Activated CD8-positive, alpha-beta T cell treated with anti-CD3 and anti-CD28 coated beads, Interleukin-2, amount 10 ng/mL, durations not matched to agents 7 days and 5 days (primary cell): ENCODE measurements at regions not wholly inside any gene's neighbourhood (a gene's known extent, or its start where the extent isn't known, plus 50 kb on each side); places are given as distances from the start of the nearest gene placed in this dataset.

Experiments used
- ATAC-seq: fragments of 150-1000 bp; cut with Tn5 transposase; one replicate; pipeline ENCODE4 v1.10.0; 2021; ENCODE audit warnings: moderate library complexity
- CTCF ChIA-PET: fragments of 350-600 bp; sonication (Branson Sonifier 250); formaldehyde crosslinking; loops from one replicate; lab custom pipeline; 2021; ENCODE audit warnings: antibody characterized with exemption; lab: Charles Lee
- POLR2A ChIA-PET: fragments of 350-600 bp; sonication (Branson Sonifier 250); formaldehyde crosslinking; loops from one replicate; lab custom pipeline; 2021; ENCODE audit warnings: antibody characterized with exemption; lab: Charles Lee
- DNase-seq: peaks from one replicate; pipeline ENCODE4 v3.0.0-alpha.2; 2020
- H3K27ac Mint-ChIP-seq: one replicate; pipeline ENCODE4 v1.8.0; 2021; ENCODE audit warnings: mild to moderate bottlenecking, mixed read lengths
- H3K27me3 Mint-ChIP-seq: one replicate; pipeline ENCODE4 v1.8.0; 2021; ENCODE audit warnings: low read depth, mixed read lengths
- H3K36me3 Mint-ChIP-seq: one replicate; pipeline ENCODE4 v1.8.0; 2021; ENCODE audit warnings: low read depth, mixed read lengths
- H3K4me1 Mint-ChIP-seq: one replicate; pipeline ENCODE4 v1.8.0; 2021; ENCODE audit warnings: low read depth, mixed read lengths
- H3K4me3 Mint-ChIP-seq: one replicate; pipeline ENCODE4 v1.8.0; 2021; ENCODE audit warnings: mild to moderate bottlenecking, mixed read lengths
- H3K9me3 Mint-ChIP-seq: one replicate; pipeline ENCODE4 v1.8.0; 2022; ENCODE audit warnings: mixed read lengths; ENCODE audit not compliant: insufficient read depth

DNA sequence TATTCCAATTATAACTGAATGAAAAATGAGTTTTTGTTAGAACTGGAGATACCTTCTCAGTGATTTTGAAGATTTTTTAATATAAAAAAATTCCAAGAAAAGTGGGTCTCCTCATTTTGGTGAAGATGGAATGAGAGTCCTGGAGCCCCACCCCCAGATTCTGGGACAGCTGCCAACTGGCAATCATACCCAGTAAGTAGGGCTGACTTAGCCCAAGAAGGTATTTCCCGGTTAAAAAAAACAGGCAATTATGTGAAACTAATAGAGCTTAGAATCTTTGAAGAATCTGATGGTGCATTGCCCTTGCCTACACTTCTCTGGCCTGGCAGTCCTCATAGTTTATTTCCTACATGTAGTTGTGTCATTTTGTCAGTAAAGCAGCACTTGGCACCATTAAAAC lies 52.8 kb upstream of the VWDE start:
- no peaks in the 10 kb centered on the region for H3K4me1 Mint-ChIP-seq
- DNase-seq, result no peak
- CTCF ChIA-PET, result interaction anchor here (0.8 to 3.6 kb wide), 2 partner anchors 23 to 38 kb away, joined by 4 to 29 read pairs; no protein-coding TSS in a partner anchor

DNA sequence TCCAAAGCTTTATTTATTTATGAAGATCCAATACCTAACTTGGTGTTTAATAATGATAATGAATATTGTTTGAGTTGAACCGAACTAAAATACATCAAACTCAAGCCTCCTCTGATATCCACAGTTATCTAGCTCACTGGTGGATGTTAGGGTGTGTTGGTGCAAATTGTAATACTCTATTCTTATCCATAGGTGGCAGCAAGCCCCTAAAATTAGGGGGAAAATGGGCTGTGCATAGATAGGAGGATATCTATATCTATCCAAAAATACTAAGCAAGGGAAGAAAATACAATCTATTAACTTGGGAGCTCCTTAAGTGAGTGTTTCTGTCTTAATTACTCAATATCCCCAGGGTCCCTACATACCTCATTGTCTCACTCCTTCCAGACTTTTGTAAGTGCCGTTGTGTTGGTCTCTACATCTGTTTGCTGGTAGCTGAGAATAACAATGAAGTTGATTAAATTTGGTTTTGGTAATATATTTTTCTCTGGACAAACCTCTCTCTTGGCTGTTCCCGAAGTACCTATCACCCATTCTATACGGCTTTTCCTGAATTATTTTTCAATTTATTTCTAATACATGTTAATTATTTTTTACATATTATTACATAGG lies 55.0 kb upstream of the VWDE start:
- Mint-ChIP-seq H3K9me3 (no peaks in the 10 kb centered on the region), H3K4me1 (no peaks in the 10 kb centered on the region), H3K36me3 (no peaks in the 10 kb centered on the region), H3K27me3 (no peaks in the 10 kb centered on the region), H3K4me3 (no peak overlapping the region), H3K27ac (no peak overlapping the region)
- ChIA-PET POLR2A (no interaction called here), CTCF (interaction anchor here (0.5 to 3.6 kb wide), 29 partner anchors 8 to 397 kb away, joined by 3 to 63 read pairs (median 4); a partner anchor contains a TSS)
- DNase-seq (peak; percentile 23), ATAC-seq (peak; percentile 90)

More for the DNA sequence above, 52.8 kb upstream of the VWDE start:
- H3K36me3 Mint-ChIP-seq, result no peaks in the 10 kb centered on the region
- ATAC-seq, result no peak
- no peak overlapping the region for H3K4me3 Mint-ChIP-seq
- H3K27me3 Mint-ChIP-seq, result no peaks in the 10 kb centered on the region
- no peaks in the 10 kb centered on the region for H3K9me3 Mint-ChIP-seq
- no peak overlapping the region for H3K27ac Mint-ChIP-seq
- POLR2A ChIA-PET, result no interaction called here

DNA sequence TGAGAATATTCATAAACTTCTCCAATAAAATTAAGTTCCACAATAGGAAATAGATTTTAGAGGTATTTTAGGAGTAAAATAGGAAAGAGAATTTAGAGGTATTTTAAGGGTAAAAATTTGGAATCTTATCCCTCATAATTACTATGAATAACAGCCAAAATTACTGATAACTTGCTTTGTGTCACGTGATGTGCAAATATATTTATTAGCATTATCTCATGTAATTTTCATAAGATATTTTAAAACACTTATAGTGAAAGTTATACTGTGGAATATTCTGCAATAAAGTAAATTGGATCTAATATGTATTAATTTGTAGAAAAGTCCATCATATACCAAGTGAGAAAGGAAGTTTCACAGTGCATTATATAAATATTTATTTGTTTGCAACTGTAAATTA lies 64.2 kb upstream of the VWDE start:
- Mint-ChIP-seq H3K27me3 (no peaks in the 10 kb centered on the region), H3K27ac (no peak overlapping the region), H3K4me1 (no peaks in the 10 kb centered on the region), H3K9me3 (no peaks in the 10 kb centered on the region), H3K36me3 (no peaks in the 10 kb centered on the region), H3K4me3 (no peak overlapping the region)
- ChIA-PET CTCF (no interaction called here), POLR2A (no interaction called here)
- no peak for DNase-seq
- no peak for ATAC-seq

DNA sequence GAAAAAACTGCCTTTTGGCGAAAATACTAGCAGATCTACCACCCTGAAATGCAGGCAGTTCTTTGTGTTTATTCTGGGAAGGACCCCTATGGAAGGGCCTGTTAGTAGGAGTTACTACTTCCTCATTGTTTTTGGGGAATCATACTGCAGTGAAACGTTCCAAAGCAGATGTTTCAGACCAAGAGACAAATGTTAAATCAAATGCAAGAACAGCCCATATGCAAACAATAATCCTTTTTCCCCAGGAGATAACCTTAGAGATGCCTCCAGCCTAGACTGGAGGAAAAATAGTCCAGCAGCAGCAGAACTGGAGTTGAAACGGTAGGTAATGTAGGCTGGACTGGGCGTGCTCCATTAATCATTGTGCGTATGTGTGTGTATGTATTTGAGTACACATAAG lies 65.9 kb upstream of the VWDE start:
- no peaks in the 10 kb centered on the region for H3K27me3 Mint-ChIP-seq
- no peak for ATAC-seq
- ChIA-PET CTCF (interaction anchor here (1.6 kb wide), 1 partner anchor 11 kb away, joined by 3 read pairs; no protein-coding TSS in a partner anchor), POLR2A (no interaction called here)
- H3K27ac Mint-ChIP-seq, result no peak overlapping the region
- H3K9me3 Mint-ChIP-seq, result no peaks in the 10 kb centered on the region
- H3K4me3 Mint-ChIP-seq, result no peak overlapping the region
- H3K4me1 Mint-ChIP-seq, result no peaks in the 10 kb centered on the region
- H3K36me3 Mint-ChIP-seq, result no peaks in the 10 kb centered on the region
- no peak for DNase-seq

DNA sequence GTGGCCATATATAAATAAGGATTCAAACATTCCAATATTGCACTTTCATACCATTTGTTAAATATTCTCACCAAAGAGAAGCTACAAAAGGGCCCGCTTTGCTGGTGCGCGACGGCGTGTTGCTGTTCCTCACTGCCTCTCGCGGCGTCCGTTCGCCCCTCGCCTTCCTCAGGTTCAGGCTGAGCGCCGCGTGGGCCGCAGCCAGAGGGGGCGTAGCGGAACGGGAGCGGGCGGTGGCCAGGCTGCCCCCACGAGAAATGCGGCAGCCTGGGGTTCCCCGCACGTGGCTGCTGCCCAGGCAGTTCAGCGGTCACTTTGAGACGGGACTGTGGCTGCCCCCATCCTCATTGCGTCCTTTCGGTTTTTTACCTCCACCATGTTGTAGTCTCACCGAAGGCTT lies 67.3 kb upstream of the VWDE start:
- H3K36me3 Mint-ChIP-seq, result no peaks in the 10 kb centered on the region
- H3K27me3 Mint-ChIP-seq, result no peaks in the 10 kb centered on the region
- CTCF ChIA-PET, result interaction anchor here (1.6 kb wide), 1 partner anchor 13 kb away, joined by 3 read pairs; no protein-coding TSS in a partner anchor
- no peak for ATAC-seq
- POLR2A ChIA-PET, result no interaction called here
- H3K4me3 Mint-ChIP-seq, result no peak overlapping the region
- DNase-seq, result no peak
- H3K27ac Mint-ChIP-seq, result no peak overlapping the region
- no peaks in the 10 kb centered on the region for H3K9me3 Mint-ChIP-seq
- H3K4me1 Mint-ChIP-seq, result no peaks in the 10 kb centered on the region

DNA sequence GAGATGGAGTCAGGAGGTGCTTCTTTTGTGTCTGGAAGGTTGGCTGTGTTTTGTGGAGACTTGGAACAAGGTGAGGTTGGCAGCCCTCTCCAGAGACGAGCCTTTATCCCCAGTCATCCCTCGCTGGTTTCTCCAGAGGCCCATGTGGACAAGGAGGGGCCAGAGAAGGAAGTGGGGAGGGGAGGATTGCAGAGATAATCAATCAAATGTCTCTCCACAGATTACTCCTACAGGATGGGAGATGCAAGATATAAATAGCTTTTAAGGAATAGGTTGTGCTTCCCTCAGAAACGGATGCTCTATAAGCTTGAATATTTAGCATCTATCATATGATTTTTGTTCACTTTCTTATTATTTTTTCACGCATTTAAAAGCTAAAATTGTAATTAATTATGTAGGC lies 70.4 kb upstream of the VWDE start:
- Mint-ChIP-seq H3K9me3 (no peaks in the 10 kb centered on the region), H3K4me3 (no peak overlapping the region), H3K4me1 (no peaks in the 10 kb centered on the region), H3K27ac (no peak overlapping the region), H3K27me3 (no peaks in the 10 kb centered on the region), H3K36me3 (no peaks in the 10 kb centered on the region)
- no peak for ATAC-seq
- CTCF ChIA-PET, result interaction anchor here (1.3 to 4.3 kb wide), 2 partner anchors 15 to 17 kb away, joined by 5 to 21 read pairs; no protein-coding TSS in a partner anchor
- POLR2A ChIA-PET, result interaction anchor here (0.6 kb wide), 1 partner anchor 68 kb away, joined by 3 read pairs; no protein-coding TSS in a partner anchor
- DNase-seq, result no peak

DNA sequence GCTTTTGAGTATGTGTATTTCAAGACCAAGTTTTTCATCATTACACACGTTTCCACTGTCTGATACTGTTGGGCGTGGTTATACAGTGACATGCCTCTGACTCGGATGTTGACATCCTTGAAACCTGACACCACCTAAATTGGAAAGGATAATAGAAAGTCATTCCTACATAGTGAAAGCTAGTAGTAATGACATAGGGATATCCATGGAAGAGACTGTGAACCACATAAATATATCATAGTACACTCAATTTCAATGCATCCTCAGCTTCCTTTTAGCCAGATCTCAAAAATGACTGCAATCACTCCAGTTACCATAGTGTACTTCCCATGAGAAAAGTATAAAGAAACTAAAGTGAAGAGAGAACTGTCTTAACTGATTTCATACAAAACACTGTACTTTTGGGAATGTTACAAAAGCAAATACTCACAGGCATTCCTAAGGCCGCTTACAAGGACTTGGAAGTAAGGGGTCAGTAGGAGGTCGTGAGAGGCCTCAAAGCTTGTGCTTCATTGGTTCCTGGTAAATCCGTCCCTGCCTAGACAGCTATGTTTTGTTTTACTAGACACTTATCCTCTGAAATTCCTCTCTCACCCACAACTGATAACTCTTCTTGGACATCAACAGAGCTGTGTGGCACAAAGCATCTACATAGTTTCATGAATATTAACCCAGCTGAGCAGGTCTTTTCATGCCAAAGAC lies 71.8 kb upstream of the VWDE start:
- ChIA-PET POLR2A (no interaction called here), CTCF (interaction anchor here (1.3 to 4.3 kb wide), 2 partner anchors 15 to 17 kb away, joined by 5 to 21 read pairs; no protein-coding TSS in a partner anchor)
- Mint-ChIP-seq H3K4me1 (no peaks in the 10 kb centered on the region), H3K27ac (no peak overlapping the region), H3K9me3 (no peaks in the 10 kb centered on the region), H3K4me3 (no peak overlapping the region), H3K36me3 (no peaks in the 10 kb centered on the region), H3K27me3 (no peaks in the 10 kb centered on the region)
- DNase-seq (no peak), ATAC-seq (no peak)

DNA sequence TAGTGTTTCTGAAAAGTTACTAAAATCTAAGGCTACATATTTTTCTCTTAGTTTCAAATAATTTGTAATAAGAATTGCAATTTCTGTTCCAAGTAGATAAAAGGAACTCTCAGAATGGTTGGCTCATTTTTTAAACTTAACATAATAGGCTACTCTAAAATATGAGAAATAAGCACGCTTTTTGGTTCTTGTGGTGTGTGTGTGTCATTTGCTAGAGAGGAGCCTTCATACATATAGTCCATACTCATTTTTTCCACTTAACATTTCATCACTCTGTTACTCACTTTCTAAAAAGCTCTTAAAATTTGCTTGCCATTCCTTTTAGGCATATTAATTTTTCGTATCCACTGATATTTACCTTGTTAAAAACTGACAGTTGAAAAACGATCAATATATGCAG lies 74.0 kb upstream of the VWDE start:
- H3K4me1 Mint-ChIP-seq, result peaks cover 7% of the 10 kb centered on the region
- no peak overlapping the region for H3K27ac Mint-ChIP-seq
- ATAC-seq (no peak), DNase-seq (no peak)
- ChIA-PET CTCF (interaction anchor here (2.0 kb wide), 1 partner anchor 13 kb away, joined by 5 read pairs; no protein-coding TSS in a partner anchor), POLR2A (no interaction called here)
- no peak overlapping the region for H3K4me3 Mint-ChIP-seq
- H3K9me3 Mint-ChIP-seq, result no peaks in the 10 kb centered on the region
- peaks cover under 1% of the 10 kb centered on the region for H3K27me3 Mint-ChIP-seq
- H3K36me3 Mint-ChIP-seq, result no peaks in the 10 kb centered on the region

DNA sequence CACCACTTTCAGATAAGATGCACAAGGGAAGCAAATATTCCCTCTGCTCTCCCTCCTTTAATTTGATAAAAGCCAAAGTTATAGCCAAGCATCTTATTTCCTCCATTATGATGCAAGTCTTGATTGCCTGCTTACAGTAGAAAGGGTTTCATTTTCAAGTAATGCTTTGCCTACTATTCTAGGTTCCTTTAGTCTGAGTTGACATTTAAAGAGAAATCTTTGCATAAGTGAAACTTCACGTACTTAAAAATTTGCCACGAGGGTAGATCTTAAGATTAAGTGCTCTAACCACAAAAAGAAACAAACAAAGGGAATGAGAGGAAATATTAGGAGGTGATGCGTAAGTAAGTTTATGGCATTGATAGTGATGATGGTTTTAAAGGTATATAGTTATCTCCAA lies 78.1 kb upstream of the VWDE start:
- Mint-ChIP-seq H3K9me3 (no peaks in the 10 kb centered on the region), H3K4me3 (peak overlapping the region; percentile 29), H3K27ac (no peak overlapping the region), H3K4me1 (peaks cover 7% of the 10 kb centered on the region), H3K36me3 (no peaks in the 10 kb centered on the region), H3K27me3 (peaks cover 2% of the 10 kb centered on the region)
- ChIA-PET POLR2A (no interaction called here), CTCF (no interaction called here)
- no peak for DNase-seq
- no peak for ATAC-seq

DNA sequence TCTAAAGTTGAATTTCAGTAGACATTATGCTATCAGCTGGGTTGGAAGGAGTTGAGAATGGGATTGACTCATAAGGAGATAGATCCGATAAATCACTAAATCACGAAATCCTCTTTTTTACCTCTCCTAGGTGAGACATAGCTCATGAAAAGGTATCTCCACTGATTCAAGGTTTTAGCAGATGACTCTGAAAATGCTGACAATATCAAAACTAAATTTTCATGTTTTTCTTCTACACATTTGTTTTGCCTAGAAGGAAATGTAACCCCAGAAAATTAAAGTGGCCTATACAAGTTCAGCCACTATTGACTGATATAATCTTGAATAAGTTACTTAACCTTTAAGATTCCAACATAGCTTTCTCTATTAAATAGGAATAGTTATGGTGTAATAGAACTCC lies 82.2 kb upstream of the VWDE start:
- Mint-ChIP-seq H3K4me3 (no peak overlapping the region), H3K27me3 (peaks cover 5% of the 10 kb centered on the region), H3K36me3 (no peaks in the 10 kb centered on the region), H3K4me1 (peaks cover 7% of the 10 kb centered on the region), H3K27ac (no peak overlapping the region), H3K9me3 (no peaks in the 10 kb centered on the region)
- DNase-seq (no peak), ATAC-seq (no peak)
- ChIA-PET POLR2A (no interaction called here), CTCF (interaction anchor here (5.1 kb wide), 1 partner anchor 27 kb away, joined by 26 read pairs; no protein-coding TSS in a partner anchor)

DNA sequence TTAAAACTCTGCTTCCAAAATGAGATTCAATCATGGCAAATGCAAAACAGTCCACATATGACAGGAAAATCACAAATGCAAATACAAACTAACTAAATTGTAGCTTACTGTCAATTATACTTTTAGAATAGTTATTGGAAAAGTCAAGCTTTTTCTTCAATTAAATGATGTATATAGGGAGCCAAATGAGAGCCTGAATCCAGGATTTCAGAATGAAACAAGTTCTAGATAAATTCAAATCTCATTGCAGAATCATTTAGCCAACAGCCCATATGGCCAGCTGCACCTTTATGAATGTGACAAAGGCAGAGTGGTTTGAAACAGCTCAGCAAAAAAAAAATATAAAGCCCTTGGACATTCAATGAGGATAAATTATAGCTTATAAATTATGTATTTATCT lies 82.2 kb upstream of the SCIN start:
- ChIA-PET POLR2A (no interaction called here), CTCF (interaction anchor here (1.4 to 1.8 kb wide), 3 partner anchors 30 to 99 kb away, joined by 5 to 20 read pairs (median 6); no protein-coding TSS in a partner anchor)
- peaks cover 2% of the 10 kb centered on the region for H3K27me3 Mint-ChIP-seq

DNA sequence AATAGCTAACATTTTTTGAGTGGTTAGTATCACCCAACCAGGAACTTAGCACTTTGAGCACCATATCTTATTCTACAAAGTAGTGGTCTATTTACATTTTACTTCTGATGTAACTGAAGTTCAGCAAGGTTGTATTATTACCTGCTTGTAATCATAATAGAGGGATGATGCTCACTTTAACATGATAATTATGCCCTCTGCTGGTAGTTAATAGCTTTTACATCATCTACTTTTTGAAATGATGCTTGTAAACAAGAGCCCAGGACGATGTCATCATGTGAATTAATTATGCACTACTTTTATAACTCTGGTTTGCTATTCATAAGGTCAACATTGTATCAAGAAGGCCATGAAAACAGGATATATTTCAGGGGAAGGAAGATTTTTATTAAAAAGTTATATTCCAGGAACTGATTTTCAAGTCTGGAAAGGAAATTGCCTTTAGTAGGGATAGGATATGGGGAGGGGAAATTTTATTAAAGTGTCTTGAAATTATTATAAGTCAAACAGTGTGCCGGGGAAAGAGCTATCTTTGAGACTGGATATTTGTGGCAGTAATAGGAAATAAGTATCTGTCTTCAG lies 80.3 kb upstream of the SCIN start:
- no peaks in the 10 kb centered on the region for H3K9me3 Mint-ChIP-seq
- CTCF ChIA-PET, result interaction anchor here (1.0 to 2.5 kb wide), 14 partner anchors 12 to 1063 kb away, joined by 3 to 63 read pairs (median 5); no protein-coding TSS in a partner anchor
- H3K4me3 Mint-ChIP-seq, result no peak overlapping the region
- no peaks in the 10 kb centered on the region for H3K36me3 Mint-ChIP-seq
- no peak for DNase-seq
- peaks cover 6% of the 10 kb centered on the region for H3K27me3 Mint-ChIP-seq
- ATAC-seq, result no peak
- H3K4me1 Mint-ChIP-seq, result no peaks in the 10 kb centered on the region
- POLR2A ChIA-PET, result no interaction called here
- no peak overlapping the region for H3K27ac Mint-ChIP-seq

More for the DNA sequence above, 82.2 kb upstream of the SCIN start:
- Mint-ChIP-seq H3K4me3 (no peak overlapping the region), H3K36me3 (no peaks in the 10 kb centered on the region), H3K27ac (no peak overlapping the region), H3K9me3 (no peaks in the 10 kb centered on the region), H3K4me1 (no peaks in the 10 kb centered on the region)
- DNase-seq (no peak), ATAC-seq (no peak)
